ENCODE measurements at regions not wholly inside any gene's neighbourhood (a gene's known extent, or its start where the extent isn't known, plus 50 kb on each side); places are given as distances from the start of the nearest gene placed in this dataset.

DNA sequence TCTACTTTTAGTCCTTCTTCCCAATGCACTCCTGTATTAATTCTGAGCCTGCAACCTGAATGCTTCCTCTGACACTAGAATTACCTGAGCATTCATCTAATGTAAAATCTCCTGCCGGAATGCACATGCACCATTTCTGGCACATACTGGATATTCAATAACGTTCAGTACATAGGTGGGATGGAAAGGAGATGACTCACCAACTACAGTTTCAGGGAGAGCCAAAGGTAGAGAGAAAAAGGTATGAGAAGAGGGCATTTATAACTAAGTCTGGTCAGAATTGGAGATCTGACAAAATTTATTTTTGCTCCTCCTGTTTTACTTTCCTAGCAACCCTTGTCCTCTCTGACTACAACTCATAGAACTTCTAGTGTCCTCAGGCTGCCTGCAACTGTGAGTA, 1954.1 kb upstream of the CELF4 start:
- Histone ChIP-seq H3K36me3 (no peaks in the 10 kb centered on the region), H3K9me3 (ENCODE audit: low read depth) (no peaks in the 10 kb centered on the region), H3K27me3 (no peaks in the 10 kb centered on the region), H3K4me3 (no peak overlapping the region), H3K27ac (no peak overlapping the region), H3K4me1 (ENCODE audit: low read depth) (no peaks in the 10 kb centered on the region)
- TF ChIP-seq, protein P1, sequence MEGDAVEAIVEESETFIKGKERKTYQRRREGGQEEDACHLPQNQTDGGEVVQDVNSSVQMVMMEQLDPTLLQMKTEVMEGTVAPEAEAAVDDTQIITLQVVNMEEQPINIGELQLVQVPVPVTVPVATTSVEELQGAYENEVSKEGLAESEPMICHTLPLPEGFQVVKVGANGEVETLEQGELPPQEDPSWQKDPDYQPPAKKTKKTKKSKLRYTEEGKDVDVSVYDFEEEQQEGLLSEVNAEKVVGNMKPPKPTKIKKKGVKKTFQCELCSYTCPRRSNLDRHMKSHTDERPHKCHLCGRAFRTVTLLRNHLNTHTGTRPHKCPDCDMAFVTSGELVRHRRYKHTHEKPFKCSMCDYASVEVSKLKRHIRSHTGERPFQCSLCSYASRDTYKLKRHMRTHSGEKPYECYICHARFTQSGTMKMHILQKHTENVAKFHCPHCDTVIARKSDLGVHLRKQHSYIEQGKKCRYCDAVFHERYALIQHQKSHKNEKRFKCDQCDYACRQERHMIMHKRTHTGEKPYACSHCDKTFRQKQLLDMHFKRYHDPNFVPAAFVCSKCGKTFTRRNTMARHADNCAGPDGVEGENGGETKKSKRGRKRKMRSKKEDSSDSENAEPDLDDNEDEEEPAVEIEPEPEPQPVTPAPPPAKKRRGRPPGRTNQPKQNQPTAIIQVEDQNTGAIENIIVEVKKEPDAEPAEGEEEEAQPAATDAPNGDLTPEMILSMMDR (IDR thresholded peaks at IDR 0.05; ENCODE audit: low read depth, low read length): no peak
- DNase-seq (ENCODE audit: low read depth in 1 of 2, low spot score in 1 of 2): no peak

- Histone ChIP-seq H3K27me3 (no peaks in the 10 kb centered on the region), H3K27ac (no peak overlapping the region), H3K4me1 (ENCODE audit: low read depth) (no peaks in the 10 kb centered on the region), H3K4me3 (no peak overlapping the region), H3K9me3 (ENCODE audit: low read depth) (no peaks in the 10 kb centered on the region), H3K36me3 (no peaks in the 10 kb centered on the region)
- TF ChIP-seq, protein P1 (IDR thresholded peaks at IDR 0.05; ENCODE audit: low read depth, low read length): no peak
- no peak for DNase-seq (ENCODE audit: low read depth in 1 of 2, low spot score in 1 of 2)
Observed at GRCh38 chr18:39515299-39515698, 1949.7 kb upstream of the CELF4 start.

- Histone ChIP-seq H3K36me3 (no peaks in the 10 kb centered on the region), H3K27me3 (no peaks in the 10 kb centered on the region), H3K4me1 (ENCODE audit: low read depth) (no peaks in the 10 kb centered on the region), H3K27ac (no peak overlapping the region), H3K4me3 (no peak overlapping the region), H3K9me3 (ENCODE audit: low read depth) (no peaks in the 10 kb centered on the region)
- DNase-seq (ENCODE audit: low read depth in 1 of 2, low spot score in 1 of 2): no peak
- TF ChIP-seq, protein P1 (IDR thresholded peaks at IDR 0.05; ENCODE audit: low read depth, low read length): no peak
Observed at GRCh38 chr18:39513186-39513585, 1947.6 kb upstream of the CELF4 start.

GRCh38 chr18:39506581-39507330, 1941.2 kb upstream of the CELF4 start:
- peak in 1 of 2 donors; percentile 32 for DNase-seq (ENCODE audit: low read depth in 1 of 2, low spot score in 1 of 2)
- no peak overlapping the region for H3K27ac ChIP-seq
- no peaks in the 10 kb centered on the region for H3K4me1 ChIP-seq (ENCODE audit: low read depth)
- H3K9me3 ChIP-seq (ENCODE audit: low read depth): no peaks in the 10 kb centered on the region
- H3K27me3 ChIP-seq: no peaks in the 10 kb centered on the region
- TF ChIP-seq, protein P1 (IDR thresholded peaks at IDR 0.05; ENCODE audit: low read depth, low read length): no peak
- H3K4me3 ChIP-seq: no peak overlapping the region
- H3K36me3 ChIP-seq: no peaks in the 10 kb centered on the region

- Histone ChIP-seq H3K4me1 (ENCODE audit: low read depth) (no peaks in the 10 kb centered on the region), H3K36me3 (no peaks in the 10 kb centered on the region), H3K27ac (no peak overlapping the region), H3K9me3 (ENCODE audit: low read depth) (no peaks in the 10 kb centered on the region), H3K27me3 (no peaks in the 10 kb centered on the region), H3K4me3 (no peak overlapping the region)
- DNase-seq (ENCODE audit: low read depth in 1 of 2, low spot score in 1 of 2): no peak
- TF ChIP-seq, protein P1 (IDR thresholded peaks at IDR 0.05; ENCODE audit: low read depth, low read length): no peak
Observed at GRCh38 chr18:39500306-39500705, 1934.7 kb upstream of the CELF4 start.

Data from cardiac muscle cell (in vitro differentiated cells and primary cell).